NCI-H2196 treated with DMSO at 0.1 percent for 48 hours (cell line): ENCODE measurements at regions not wholly inside any gene's neighbourhood (a gene's known extent, or its start where the extent isn't known, plus 50 kb on each side); places are given as distances from the start of the nearest gene placed in this dataset.

Experiments used
- DNase-seq: peaks from one replicate; lab custom pipeline; 2025; ENCODE audit not compliant: unreplicated experiment; lab: John Stamatoyannopoulos, UW

- DNase-seq = no peak
Measured at GRCh38 chr12:115407036-115407435, 723.1 kb upstream of the TBX3 start.

GRCh38 chr12:115405471-115405860 lies 721.5 kb upstream of the TBX3 start:
- DNase-seq = no peak

DNA sequence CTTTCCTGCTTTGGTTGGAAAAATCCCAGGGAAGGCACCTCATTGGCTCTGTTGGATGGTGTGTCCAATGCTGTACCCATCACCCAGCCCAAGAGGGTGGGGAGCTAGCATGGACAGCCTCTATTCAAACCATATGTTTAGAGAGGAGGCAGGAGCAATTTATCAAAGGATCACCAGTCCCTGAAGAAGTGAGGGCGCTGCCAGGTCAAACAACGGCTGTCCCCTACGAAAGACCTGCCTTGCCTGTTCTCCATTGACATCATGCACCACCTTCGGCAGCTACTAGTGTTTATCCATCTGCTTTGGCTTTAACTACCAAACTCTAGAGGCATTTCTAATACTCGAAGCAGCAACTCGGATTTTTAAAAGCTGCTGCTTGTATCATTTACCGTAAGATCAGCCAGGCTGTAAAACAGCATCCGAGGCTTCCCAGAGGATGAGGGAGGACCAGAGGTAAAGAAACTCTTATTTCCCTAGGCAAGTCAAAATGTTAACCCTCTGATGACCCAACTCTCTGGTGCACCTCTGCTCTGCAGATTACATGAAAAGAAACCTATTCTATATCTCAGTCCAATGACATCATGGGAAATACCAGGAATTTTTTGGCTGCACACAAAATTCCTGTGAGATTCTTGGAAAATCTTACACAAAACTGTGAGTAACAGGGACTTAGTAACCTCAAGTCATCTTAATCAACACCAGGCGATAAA lies 720.9 kb upstream of the TBX3 start:
- DNase-seq = no peak

DNA sequence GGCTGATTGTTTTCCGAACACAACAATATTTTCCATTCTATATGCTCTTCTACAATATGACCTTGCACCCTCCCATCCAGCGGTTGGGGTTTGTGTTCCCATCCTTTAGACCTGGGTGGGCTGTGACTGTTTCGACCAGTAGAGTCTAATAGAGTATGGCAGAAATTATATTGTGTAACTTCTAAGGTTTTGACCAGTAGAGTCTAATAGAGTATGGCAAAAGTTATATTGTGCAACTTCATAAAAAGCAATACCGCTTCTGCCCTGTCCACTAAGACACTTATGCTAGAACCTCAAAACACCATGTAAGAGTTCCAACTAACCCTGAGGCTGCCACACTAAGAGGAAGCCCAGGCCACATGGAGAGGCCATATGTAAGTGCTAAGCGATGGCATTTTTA lies 719.7 kb upstream of the TBX3 start:
- no peak for DNase-seq

- DNase-seq = no peak
Measured at GRCh38 chr12:115403253-115403652, 719.3 kb upstream of the TBX3 start.

GRCh38 chr12:115402443-115403180 lies 718.6 kb upstream of the TBX3 start:
- no peak for DNase-seq

DNA sequence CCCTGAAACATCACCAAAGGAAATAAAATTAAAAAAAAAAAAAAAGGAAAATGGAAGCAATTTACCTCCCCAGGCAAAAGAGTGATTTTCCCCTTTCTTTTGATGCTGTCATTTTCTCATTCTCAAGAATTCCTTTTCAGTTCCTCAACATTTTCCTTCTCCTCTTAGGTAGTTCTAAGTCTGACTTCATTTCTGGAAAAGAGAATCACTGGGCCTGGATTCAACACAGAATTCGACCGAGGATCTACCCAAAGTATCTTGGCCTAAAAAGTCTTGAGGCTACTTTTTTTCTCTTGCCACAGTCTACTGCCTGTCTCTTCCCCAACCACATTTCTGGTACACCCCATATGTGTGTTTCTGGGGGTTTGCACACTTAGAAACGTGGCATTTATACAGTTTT lies 717.8 kb upstream of the TBX3 start:
- DNase-seq = no peak

- DNase-seq = no peak
Measured at GRCh38 chr12:115400011-115400410, 716.0 kb upstream of the TBX3 start.

DNA sequence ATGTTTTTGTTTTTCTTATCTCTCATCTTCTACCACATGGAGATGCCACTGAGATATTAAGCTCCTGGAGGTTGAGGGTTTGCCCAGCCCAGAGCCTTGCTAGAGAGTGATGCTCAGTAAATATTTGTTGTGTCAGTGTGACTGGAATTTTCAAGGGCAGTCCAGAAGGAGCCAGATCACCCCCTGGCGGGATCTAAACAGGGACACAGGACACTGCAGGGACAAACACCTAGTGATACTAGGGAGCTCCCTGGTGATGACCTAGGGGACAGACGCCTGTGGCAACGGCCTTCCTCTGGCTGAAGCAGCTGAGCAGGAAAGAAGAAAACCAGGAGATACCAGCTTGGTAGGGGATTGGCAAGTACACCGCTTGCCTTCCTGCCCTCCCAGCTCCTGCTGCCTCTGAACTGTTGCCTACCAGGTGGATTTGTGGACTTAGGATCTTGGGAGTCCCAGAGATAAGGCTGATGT lies 714.4 kb upstream of the TBX3 start:
- DNase-seq = no peak

GRCh38 chr12:115396567-115396966 lies 712.6 kb upstream of the TBX3 start:
- DNase-seq = no peak

- peak; percentile 8 for DNase-seq
Measured at GRCh38 chr12:115394496-115395220, 710.7 kb upstream of the TBX3 start.

DNA sequence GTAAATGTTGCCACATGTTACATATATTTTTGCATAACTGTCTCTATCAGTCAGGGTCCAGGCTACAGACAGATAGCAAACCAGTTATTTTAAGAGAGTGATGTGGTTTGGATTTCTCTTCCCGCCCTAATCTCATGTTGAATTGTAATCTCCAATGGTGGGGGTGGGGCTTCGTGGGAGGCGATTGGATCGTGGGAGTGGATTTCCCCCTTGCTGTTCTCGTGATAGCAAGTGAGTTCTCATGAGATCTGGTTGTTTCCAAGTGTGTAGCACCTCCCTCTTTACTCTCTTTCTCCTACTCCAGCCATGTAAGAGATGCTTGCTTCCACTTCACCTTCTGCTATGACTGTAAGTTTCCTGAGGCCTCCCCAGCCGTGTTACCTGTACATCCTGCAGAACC lies 704.2 kb upstream of the TBX3 start:
- DNase-seq = no peak

DNA sequence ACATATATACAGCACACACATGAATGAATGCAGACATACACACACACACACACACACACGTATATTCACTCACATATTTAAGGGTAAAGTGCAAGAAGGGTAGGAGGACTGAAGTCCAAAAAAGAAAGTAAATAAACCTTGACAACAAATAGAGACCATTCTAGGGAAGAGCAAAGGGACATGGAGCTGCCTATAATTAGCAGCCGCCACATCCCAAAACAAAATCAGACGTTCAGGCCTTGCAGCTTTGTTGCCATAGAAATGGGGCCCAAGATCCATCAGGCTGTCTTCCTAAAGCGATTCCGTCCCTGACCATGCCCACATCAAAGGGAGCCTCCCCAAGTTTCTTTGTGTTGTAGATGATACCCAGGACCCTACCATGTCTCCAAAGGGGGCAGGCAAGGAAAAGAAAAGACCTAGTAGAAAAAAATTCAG lies 703.5 kb upstream of the TBX3 start:
- no peak for DNase-seq

GRCh38 chr12:115386946-115387345 lies 703.0 kb upstream of the TBX3 start:
- no peak for DNase-seq

GRCh38 chr12:115385141-115385540 lies 701.2 kb upstream of the TBX3 start:
- DNase-seq = no peak

- no peak for DNase-seq
Measured at GRCh38 chr12:115384391-115384790, 700.4 kb upstream of the TBX3 start.

DNA sequence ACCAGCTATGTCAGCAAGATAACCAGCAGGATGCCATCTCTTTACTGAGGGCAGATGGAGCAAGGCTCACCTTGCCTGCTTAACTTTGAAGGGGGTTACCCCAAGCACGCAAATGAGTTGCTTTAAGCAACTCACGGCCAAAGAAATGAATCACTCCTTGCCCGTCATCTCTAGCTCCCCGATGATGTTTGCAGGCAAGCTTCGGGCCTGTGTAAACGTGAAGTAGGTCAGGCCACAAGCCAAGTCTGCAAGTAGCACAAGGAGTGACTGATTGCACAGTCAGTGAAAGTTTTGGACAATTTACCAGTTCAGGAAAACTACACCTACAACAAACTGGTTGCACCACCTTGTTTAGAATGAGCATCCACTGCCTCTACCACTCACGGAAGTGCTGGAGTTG lies 699.7 kb upstream of the TBX3 start:
- no peak for DNase-seq

DNA sequence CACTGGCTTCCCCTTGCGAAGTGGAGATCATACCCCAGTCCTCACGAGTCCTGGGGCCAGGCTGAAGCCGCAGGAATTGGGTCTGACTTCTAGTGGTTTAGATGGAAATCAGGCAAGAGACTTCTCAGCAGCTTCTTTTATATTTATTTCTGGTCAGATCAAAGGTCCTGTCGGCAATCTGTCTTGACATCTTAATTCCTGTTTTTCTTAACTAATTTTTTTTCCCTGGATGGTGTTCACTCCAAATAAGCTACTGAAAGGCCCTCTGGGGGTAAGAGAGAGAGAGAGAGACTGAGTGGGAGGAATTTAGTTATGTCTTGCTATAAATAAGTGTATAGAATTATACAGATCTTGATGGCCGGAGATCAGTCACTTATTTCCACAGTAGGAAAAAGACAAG lies 698.7 kb upstream of the TBX3 start:
- DNase-seq = no peak

DNA sequence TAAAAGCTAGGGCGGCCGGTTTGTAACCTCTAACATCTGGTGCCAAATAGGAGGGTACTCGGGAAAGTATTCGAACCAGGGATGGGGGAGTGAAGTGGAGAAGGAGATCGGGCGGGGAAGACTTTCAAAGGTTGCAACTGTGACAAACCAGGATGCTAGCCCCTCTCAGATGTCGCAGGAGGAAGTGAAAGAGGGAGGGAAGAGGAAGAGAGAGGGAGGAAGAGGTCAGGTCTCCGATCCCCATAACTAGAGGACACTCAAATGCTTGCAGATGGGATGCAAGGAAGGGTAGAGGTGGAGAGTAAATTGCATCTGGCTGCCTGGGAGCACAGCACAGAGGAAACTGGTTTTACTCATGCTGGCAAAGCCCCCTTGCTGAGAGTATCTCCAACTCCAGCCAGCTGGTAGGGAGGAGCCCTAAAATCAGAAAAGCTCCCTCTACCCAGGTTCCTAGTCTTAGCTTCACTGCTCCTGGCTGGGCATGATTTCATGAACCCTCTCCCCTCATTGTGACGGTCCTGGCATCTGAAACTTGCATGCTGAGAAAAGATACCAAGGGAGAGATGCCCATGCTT lies 696.7 kb upstream of the TBX3 start:
- no peak for DNase-seq

GRCh38 chr12:115378291-115378690 lies 694.3 kb upstream of the TBX3 start:
- DNase-seq = no peak

GRCh38 chr12:115377779-115378178 lies 693.8 kb upstream of the TBX3 start:
- DNase-seq = no peak

DNA sequence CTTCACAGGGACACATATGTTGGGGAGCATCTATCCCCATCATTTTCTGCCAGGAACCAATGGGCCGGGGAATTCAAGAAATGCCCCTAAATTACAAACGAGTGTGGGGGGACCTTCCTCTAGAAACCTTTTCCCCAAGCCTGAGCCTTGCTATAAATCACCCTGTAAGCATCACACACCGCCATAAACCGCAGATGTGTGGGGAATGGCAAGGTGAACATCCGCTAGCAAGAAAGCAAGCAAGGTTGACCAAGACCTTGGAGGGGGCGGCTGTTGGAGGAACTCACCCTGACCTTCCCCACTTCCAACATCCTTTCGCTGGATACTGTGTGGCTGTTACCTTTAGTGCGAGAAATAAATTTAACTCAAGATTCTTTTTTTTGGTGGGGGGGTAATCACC lies 693.3 kb upstream of the TBX3 start:
- DNase-seq = no peak
